OCI-LY3 (cell line): ENCODE measurements at regions not wholly inside any gene's neighbourhood (a gene's known extent, or its start where the extent isn't known, plus 50 kb on each side); places are given as distances from the start of the nearest gene placed in this dataset.

Experiments
- EZH2phosphoT487 ChIP-seq: fragments of 200-600 bp; shearing (Covaris generic); IDR thresholded peaks from 2 replicates; pipeline ENCODE4 v1.6.1; 2018; ENCODE audit warnings: antibody characterized with exemption, mixed run types, low read depth
- TF ChIP-seq, protein P1 (sequence below): fragments of 200-600, 300-600 bp; sonication (generic); IDR thresholded peaks from 2 replicates; pipeline ENCODE4 v1.5.1; 2014; ENCODE audit warnings: antibody characterized with exemption, low read length, low read depth

- TF ChIP-seq, protein P1, sequence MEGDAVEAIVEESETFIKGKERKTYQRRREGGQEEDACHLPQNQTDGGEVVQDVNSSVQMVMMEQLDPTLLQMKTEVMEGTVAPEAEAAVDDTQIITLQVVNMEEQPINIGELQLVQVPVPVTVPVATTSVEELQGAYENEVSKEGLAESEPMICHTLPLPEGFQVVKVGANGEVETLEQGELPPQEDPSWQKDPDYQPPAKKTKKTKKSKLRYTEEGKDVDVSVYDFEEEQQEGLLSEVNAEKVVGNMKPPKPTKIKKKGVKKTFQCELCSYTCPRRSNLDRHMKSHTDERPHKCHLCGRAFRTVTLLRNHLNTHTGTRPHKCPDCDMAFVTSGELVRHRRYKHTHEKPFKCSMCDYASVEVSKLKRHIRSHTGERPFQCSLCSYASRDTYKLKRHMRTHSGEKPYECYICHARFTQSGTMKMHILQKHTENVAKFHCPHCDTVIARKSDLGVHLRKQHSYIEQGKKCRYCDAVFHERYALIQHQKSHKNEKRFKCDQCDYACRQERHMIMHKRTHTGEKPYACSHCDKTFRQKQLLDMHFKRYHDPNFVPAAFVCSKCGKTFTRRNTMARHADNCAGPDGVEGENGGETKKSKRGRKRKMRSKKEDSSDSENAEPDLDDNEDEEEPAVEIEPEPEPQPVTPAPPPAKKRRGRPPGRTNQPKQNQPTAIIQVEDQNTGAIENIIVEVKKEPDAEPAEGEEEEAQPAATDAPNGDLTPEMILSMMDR = no peak
- no peak for TF ChIP-seq EZH2phosphoT487
Observed at GRCh38 chr6:33860006-33860405, 56.2 kb upstream of the MLN start.
